ENCODE measurements at regions not wholly inside any gene's neighbourhood (a gene's known extent, or its start where the extent isn't known, plus 50 kb on each side); places are given as distances from the start of the nearest gene placed in this dataset.
"Not testable (repeated sequence)": the region's sequence is repeated elsewhere in the genome, so short reads cannot be mapped to it uniquely, and the experiment has no call there.

- Histone ChIP-seq H2AFZ (no peak overlapping the region), H3K9ac (no peak overlapping the region), H3K27ac (no peak overlapping the region), H3K4me2 (ENCODE audit: low read length) (no peak overlapping the region), H3K36me3 (ENCODE audit: control insufficient read depth, insufficient read depth, low read length) (no peaks in the 10 kb centered on the region), H3K9me3 (ENCODE audit: control insufficient read depth, low read length) (no peaks in the 10 kb centered on the region), H3K4me3 (ENCODE audit: low read depth, low read length) (no peak overlapping the region), H3K79me2 (no peaks in the 10 kb centered on the region), H3K27me3 (ENCODE audit: control insufficient read depth, insufficient read depth, low read length) (no peaks in the 10 kb centered on the region), H3K4me1 (no peaks in the 10 kb centered on the region)
- TF ChIP-seq, protein P1, sequence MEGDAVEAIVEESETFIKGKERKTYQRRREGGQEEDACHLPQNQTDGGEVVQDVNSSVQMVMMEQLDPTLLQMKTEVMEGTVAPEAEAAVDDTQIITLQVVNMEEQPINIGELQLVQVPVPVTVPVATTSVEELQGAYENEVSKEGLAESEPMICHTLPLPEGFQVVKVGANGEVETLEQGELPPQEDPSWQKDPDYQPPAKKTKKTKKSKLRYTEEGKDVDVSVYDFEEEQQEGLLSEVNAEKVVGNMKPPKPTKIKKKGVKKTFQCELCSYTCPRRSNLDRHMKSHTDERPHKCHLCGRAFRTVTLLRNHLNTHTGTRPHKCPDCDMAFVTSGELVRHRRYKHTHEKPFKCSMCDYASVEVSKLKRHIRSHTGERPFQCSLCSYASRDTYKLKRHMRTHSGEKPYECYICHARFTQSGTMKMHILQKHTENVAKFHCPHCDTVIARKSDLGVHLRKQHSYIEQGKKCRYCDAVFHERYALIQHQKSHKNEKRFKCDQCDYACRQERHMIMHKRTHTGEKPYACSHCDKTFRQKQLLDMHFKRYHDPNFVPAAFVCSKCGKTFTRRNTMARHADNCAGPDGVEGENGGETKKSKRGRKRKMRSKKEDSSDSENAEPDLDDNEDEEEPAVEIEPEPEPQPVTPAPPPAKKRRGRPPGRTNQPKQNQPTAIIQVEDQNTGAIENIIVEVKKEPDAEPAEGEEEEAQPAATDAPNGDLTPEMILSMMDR (IDR thresholded peaks at IDR 0.05), result no peak
Measured at GRCh38 chr20:30815577-30816181, 441.8 kb upstream of the DEFB115 start.

- no peaks in the 10 kb centered on the region for H3K79me2 ChIP-seq
- no peaks in the 10 kb centered on the region for H3K36me3 ChIP-seq (ENCODE audit: control insufficient read depth, insufficient read depth, low read length)
- H3K27ac ChIP-seq, result no peak overlapping the region
- H3K9ac ChIP-seq, result no peak overlapping the region
- no peaks in the 10 kb centered on the region for H3K4me1 ChIP-seq
- H3K4me3 ChIP-seq (ENCODE audit: low read depth, low read length), result no peak overlapping the region
- no peak overlapping the region for H3K4me2 ChIP-seq (ENCODE audit: low read length)
- no peak overlapping the region for H2AFZ ChIP-seq
- no peaks in the 10 kb centered on the region for H3K27me3 ChIP-seq (ENCODE audit: control insufficient read depth, insufficient read depth, low read length)
- TF ChIP-seq, protein P1 (IDR thresholded peaks at IDR 0.05), result no peak
- H3K9me3 ChIP-seq (ENCODE audit: control insufficient read depth, low read length), result no peaks in the 10 kb centered on the region
Measured at GRCh38 chr20:30816182-30816645, 441.2 kb upstream of the DEFB115 start.

GRCh38 chr20:30821615-30822014, 435.8 kb upstream of the DEFB115 start:
- H3K4me1 ChIP-seq; H3K4me2 ChIP-seq (ENCODE audit: low read length); H3K79me2 ChIP-seq; H3K9ac ChIP-seq; H3K36me3 ChIP-seq (ENCODE audit: control insufficient read depth, insufficient read depth, low read length); H2AFZ ChIP-seq; H3K27me3 ChIP-seq (ENCODE audit: control insufficient read depth, insufficient read depth, low read length); H3K4me3 ChIP-seq (ENCODE audit: low read depth, low read length); H3K27ac ChIP-seq; H3K9me3 ChIP-seq (ENCODE audit: control insufficient read depth, low read length): not testable (repeated sequence)

DNA sequence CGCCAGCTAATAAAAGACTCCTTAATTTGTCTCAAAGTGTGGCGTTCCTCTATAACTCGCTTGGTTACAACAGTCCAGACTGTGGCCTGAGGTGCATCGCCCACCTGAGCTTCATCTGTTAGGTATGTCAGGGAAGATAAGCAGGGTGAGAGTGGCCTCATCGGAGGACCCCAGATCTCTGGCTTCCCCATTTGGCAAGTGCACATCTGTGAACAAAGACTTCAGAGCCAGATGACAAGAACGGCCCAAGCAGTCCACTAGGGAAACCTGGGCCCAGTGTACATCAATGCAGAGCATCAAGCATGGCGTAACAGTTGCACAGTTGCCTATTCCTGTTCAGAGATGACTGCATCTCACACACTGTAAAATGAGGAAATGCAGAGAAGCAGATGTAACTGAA, 432.8 kb upstream of the DEFB115 start:
- H3K4me2 ChIP-seq (ENCODE audit: low read length); H3K79me2 ChIP-seq; H3K4me1 ChIP-seq; H3K27ac ChIP-seq; H3K36me3 ChIP-seq (ENCODE audit: control insufficient read depth, insufficient read depth, low read length); H3K9me3 ChIP-seq (ENCODE audit: control insufficient read depth, low read length); H3K9ac ChIP-seq; H3K27me3 ChIP-seq (ENCODE audit: control insufficient read depth, insufficient read depth, low read length); H3K4me3 ChIP-seq (ENCODE audit: low read depth, low read length); H2AFZ ChIP-seq: not testable (repeated sequence)

- not testable (repeated sequence) for H3K27ac ChIP-seq; H3K9me3 ChIP-seq (ENCODE audit: control insufficient read depth, low read length); H3K79me2 ChIP-seq; H3K4me3 ChIP-seq (ENCODE audit: low read depth, low read length); H3K4me2 ChIP-seq (ENCODE audit: low read length); H3K4me1 ChIP-seq; H2AFZ ChIP-seq; H3K27me3 ChIP-seq (ENCODE audit: control insufficient read depth, insufficient read depth, low read length); H3K36me3 ChIP-seq (ENCODE audit: control insufficient read depth, insufficient read depth, low read length); H3K9ac ChIP-seq
Measured at GRCh38 chr20:30845923-30846322, 411.5 kb upstream of the DEFB115 start.

DNA sequence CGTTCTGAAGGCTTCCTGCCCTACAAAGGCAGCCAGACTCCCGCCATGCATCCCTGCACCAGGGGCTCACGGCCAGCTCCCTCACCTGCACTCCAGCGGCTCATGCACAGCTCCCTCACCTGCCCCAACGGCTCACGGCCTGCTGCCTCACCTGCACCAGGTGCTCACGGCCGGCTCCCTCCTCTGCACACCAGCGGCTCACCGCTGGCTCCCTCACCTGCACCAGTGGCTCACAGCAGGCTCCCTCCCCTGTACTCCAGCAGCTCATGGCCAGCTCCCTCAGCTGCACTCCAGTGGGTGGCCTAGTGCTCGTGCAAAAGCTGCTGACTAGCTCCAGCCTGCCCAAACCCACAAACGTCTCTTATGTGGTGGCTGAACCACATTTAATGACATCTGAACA, 389.2 kb upstream of the DEFB115 start:
- not testable (repeated sequence) for H3K4me1 ChIP-seq; H2AFZ ChIP-seq; H3K4me3 ChIP-seq (ENCODE audit: low read depth, low read length); H3K9ac ChIP-seq; H3K9me3 ChIP-seq (ENCODE audit: control insufficient read depth, low read length); H3K27ac ChIP-seq; H3K4me2 ChIP-seq (ENCODE audit: low read length); H3K36me3 ChIP-seq (ENCODE audit: control insufficient read depth, insufficient read depth, low read length); H3K79me2 ChIP-seq; H3K27me3 ChIP-seq (ENCODE audit: control insufficient read depth, insufficient read depth, low read length)

GRCh38 chr20:30871127-30871526, 386.3 kb upstream of the DEFB115 start:
- H3K9me3 ChIP-seq (ENCODE audit: control insufficient read depth, low read length); H3K27me3 ChIP-seq (ENCODE audit: control insufficient read depth, insufficient read depth, low read length); H3K27ac ChIP-seq; H2AFZ ChIP-seq; H3K4me2 ChIP-seq (ENCODE audit: low read length); H3K4me1 ChIP-seq; H3K9ac ChIP-seq; H3K36me3 ChIP-seq (ENCODE audit: control insufficient read depth, insufficient read depth, low read length); H3K4me3 ChIP-seq (ENCODE audit: low read depth, low read length); H3K79me2 ChIP-seq: not testable (repeated sequence)

GRCh38 chr20:30872252-30872651, 385.2 kb upstream of the DEFB115 start:
- H3K79me2 ChIP-seq; H3K9me3 ChIP-seq (ENCODE audit: control insufficient read depth, low read length); H3K27me3 ChIP-seq (ENCODE audit: control insufficient read depth, insufficient read depth, low read length); H3K4me1 ChIP-seq; H3K4me2 ChIP-seq (ENCODE audit: low read length); H3K4me3 ChIP-seq (ENCODE audit: low read depth, low read length); H2AFZ ChIP-seq; H3K36me3 ChIP-seq (ENCODE audit: control insufficient read depth, insufficient read depth, low read length); H3K27ac ChIP-seq; H3K9ac ChIP-seq: not testable (repeated sequence)

DNA sequence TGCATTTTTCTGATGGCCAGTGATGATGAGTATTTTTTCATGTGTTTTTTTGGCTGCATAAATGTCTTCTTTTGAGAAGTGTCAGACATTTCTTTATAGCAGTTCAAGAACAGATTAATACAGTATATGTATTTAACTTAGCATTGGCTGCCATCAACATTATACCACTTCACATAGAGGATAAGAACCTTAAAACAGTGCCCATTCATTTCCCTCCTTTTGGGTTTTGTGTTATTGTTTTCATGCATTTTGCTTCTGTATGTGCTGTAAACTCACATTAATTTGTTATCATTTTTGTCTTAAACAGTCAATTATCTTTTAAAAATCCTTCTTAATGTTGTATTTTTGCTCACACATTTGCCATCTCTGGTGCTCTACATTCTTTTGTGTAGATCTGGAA, 381.6 kb upstream of the DEFB115 start:
- not testable (repeated sequence) for H3K27me3 ChIP-seq (ENCODE audit: control insufficient read depth, insufficient read depth, low read length); H3K9me3 ChIP-seq (ENCODE audit: control insufficient read depth, low read length); H3K9ac ChIP-seq; H3K4me1 ChIP-seq; H3K36me3 ChIP-seq (ENCODE audit: control insufficient read depth, insufficient read depth, low read length); H3K79me2 ChIP-seq; H3K4me2 ChIP-seq (ENCODE audit: low read length); H2AFZ ChIP-seq; H3K4me3 ChIP-seq (ENCODE audit: low read depth, low read length); H3K27ac ChIP-seq

DNA sequence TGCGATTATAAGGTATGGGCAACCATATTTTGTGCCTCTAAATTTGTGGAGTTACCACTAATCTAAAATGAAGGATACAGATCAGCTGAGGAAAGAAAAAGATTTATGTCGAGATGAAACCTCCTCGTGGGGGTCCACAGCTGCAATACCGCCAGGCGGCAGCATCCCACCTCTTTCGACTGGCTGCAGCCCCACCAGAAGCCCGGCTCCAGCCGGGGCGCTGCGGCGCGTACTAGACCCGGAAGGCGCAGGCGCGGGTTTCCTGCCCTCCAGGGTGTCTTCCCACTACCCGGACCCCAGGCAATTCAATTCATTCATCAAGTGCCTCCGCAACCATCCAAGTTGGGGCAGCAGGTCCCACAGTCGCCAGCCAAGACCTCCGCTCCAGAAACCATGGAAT, 366.1 kb upstream of the DEFB115 start:
- H3K4me3 ChIP-seq (ENCODE audit: low read depth, low read length); H3K27me3 ChIP-seq (ENCODE audit: control insufficient read depth, insufficient read depth, low read length); H3K27ac ChIP-seq; H3K9me3 ChIP-seq (ENCODE audit: control insufficient read depth, low read length); H3K36me3 ChIP-seq (ENCODE audit: control insufficient read depth, insufficient read depth, low read length); H3K4me1 ChIP-seq; H3K4me2 ChIP-seq (ENCODE audit: low read length); H3K9ac ChIP-seq; H2AFZ ChIP-seq; H3K79me2 ChIP-seq: not testable (repeated sequence)

Data from parathyroid adenoma (tissue), 2 donors.